GM21529 (cell line): ENCODE measurements at regions not wholly inside any gene's neighbourhood (a gene's known extent, or its start where the extent isn't known, plus 50 kb on each side); places are given as distances from the start of the nearest gene placed in this dataset.
A peak's percentile ranks its signal among the peaks of the same experiment; 100 is the strongest.

Experiments used
- ATAC-seq: cut with Tn5 transposase; IDR thresholded peaks from one replicate; pipeline ENCODE4 v1.9.1; 2021; ENCODE audit not compliant: unreplicated experiment

- no peak for ATAC-seq
Measured at GRCh38 chr5:54927097-54927746, 58.2 kb downstream of the ESM1 start.

- ATAC-seq, result no peak
Measured at GRCh38 chr5:54924487-54924886, 60.9 kb downstream of the ESM1 start.

- no peak for ATAC-seq
Measured at GRCh38 chr5:54917323-54917722, 68.1 kb downstream of the ESM1 start.

- no peak for ATAC-seq
Measured at GRCh38 chr5:54915466-54916027, 69.8 kb downstream of the ESM1 start.

- ATAC-seq, result no peak
Measured at GRCh38 chr5:54912021-54912420, 73.4 kb downstream of the ESM1 start.

- ATAC-seq, result no peak
Measured at GRCh38 chr5:54909911-54910870, 75.2 kb downstream of the ESM1 start.

- no peak for ATAC-seq
Measured at GRCh38 chr5:54908774-54909525, 76.4 kb downstream of the ESM1 start.

GRCh38 chr5:54905942-54906537 is 79.4 kb downstream of the ESM1 start:
- ATAC-seq, result no peak

GRCh38 chr5:54905246-54905795 is 80.1 kb downstream of the ESM1 start:
- ATAC-seq, result no peak

GRCh38 chr5:54904425-54904824 is 81.0 kb downstream of the ESM1 start:
- no peak for ATAC-seq

- peak; percentile 100 for ATAC-seq
Measured at GRCh38 chr5:54902791-54903473, 82.5 kb downstream of the ESM1 start.

GRCh38 chr5:54900984-54901725 is 84.2 kb downstream of the ESM1 start:
- no peak for ATAC-seq

GRCh38 chr5:54897001-54897400 is 88.4 kb downstream of the ESM1 start:
- ATAC-seq, result no peak

- no peak for ATAC-seq
Measured at GRCh38 chr5:54895816-54896341, 89.5 kb downstream of the ESM1 start.

GRCh38 chr5:54894957-54895815 is 90.2 kb downstream of the ESM1 start:
- ATAC-seq, result no peak

- no peak for ATAC-seq
Measured at GRCh38 chr5:54889826-54890225, 95.6 kb downstream of the ESM1 start.

GRCh38 chr5:54887663-54888062 is 97.7 kb downstream of the ESM1 start:
- ATAC-seq, result no peak

- ATAC-seq, result no peak
Measured at GRCh38 chr5:54886866-54887265, 98.5 kb downstream of the ESM1 start.
